Stimulated activated CD4-positive, alpha-beta T cell treated with anti-CD3 and anti-CD28 coated beads, Interleukin-1b, Interleukin-23, amount 100 ng/mL, for 1 hour (primary cell): ENCODE measurements at regions not wholly inside any gene's neighbourhood (a gene's known extent, or its start where the extent isn't known, plus 50 kb on each side); places are given as distances from the start of the nearest gene placed in this dataset.

Experiments
- DNase-seq, 2 donors: peaks; one replicate each; pipeline ENCODE4 v3.0.0-alpha.2; 2020; ENCODE audit warnings: low read depth in 2 of 2

DNA sequence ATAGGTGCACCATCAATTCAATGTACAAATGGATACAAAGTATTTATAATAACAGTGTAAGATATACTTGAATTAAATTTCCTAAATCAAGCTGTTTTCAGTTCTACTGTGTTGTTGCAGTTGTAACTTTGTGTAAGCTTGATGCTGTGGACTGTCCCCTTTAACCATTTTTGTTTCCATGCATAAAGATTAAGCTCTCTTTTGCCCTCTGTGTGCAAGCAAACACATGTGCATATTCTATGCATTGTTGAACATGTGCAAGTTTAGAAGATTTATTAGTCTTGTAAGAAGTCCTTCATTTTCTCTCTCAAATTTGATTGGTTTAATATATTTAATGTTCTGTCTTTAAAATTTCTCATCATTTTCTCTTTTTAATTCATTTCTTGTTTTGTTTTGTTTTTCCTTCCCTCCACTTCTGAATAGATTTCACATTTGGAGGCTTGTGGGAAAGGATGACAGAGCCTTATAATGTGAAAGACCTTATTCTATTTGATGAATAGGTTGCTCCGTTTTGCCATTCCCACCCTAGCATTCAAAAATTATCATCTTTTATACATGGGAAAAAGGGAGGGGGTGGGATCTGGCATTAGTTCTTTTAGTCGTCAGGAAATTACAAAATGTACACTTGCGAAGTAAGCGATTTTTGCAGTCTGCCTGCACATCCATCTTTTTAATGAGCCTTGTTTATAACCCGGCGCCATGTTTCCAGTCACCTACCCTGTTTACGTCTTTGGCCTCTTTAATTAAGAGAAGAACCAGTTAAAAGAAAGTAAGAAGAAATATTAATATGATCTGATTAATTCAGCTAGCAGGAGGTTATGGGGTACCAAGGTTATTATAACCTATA is 961.5 kb upstream of the NR2F2 start:
- no peak for DNase-seq

GRCh38 chr15:95370291-95370690 is 960.2 kb upstream of the NR2F2 start:
- no peak for DNase-seq

DNA sequence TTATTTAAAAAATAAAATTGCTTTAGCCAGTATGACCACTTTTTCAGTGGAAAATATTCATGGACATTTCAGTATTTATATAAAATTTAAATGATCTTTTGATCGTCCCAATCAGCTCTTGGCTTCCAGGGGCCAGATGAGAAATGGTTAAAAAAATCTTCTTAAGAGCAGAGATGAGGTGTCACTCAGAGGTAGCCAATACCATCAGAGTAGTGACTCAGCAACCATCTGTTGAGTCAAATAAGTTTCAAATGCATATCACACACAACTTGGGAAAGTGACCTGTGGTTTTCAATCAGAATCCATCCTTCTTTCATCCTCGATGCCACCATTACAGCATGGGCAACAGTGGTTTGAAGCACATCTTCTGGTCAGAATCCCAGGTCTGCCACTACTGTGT is 958.8 kb upstream of the NR2F2 start:
- DNase-seq: no peak

DNA sequence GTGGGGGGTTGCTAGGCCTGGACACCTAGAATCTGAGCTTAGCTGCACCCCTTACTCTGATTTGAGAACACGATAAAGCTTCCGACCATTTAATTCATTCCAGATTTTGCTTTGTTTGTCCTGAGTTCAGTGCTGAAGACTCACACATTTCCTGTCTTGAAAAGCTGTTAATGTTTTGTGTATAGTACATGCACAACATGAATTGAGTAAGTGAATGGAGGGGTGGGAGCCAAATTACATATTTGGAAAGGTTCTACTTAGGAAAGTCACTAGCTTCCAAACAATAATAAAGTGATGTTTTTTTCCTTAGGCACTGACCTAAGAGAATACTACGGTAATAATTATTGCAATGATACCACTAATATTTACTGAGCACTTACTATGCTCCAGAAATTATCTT is 955.2 kb upstream of the NR2F2 start:
- DNase-seq: no peak

- DNase-seq: no peak
Observed at GRCh38 chr15:95377258-95377852, 953.1 kb upstream of the NR2F2 start.

DNA sequence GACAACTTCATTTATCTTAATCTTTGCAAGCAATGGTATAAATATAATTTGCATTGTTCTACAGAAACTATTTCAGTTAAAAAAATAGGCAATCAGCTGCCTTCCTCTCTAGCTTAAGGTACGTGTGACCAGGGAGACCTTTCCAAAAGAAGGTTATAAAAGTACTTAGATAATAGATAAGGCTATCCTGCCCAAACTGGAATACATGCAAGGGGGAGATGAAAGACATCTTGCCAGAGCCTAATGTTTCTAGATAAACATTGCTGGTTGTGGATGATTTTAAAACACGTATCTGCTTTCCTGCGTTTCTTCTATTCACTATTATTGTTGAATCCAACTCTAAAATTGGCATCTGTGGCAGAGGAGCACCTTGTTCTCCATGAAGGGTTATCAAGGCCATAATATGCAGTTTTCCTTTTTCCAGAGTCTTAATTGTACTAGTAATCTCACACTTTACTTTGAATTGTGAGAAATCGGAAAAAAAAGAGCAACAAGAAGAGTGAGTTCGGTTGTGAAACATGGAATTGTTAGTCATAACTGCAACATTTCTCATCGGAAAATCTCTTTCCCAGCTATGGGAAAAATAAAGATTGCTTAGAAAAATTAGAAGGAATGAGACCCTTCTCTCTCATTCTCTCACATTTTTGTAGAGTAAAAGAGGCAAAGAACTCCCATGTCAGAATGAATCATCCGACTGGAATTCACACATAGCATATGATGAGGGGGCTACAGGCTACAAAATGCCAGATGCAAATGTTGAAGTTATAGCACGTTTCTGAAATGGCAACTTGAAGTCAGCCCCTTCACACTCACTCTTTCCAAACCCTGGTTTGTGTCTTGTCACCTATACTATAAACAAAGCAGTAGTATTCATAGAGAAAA is 936.1 kb upstream of the NR2F2 start:
- DNase-seq: no peak

DNA sequence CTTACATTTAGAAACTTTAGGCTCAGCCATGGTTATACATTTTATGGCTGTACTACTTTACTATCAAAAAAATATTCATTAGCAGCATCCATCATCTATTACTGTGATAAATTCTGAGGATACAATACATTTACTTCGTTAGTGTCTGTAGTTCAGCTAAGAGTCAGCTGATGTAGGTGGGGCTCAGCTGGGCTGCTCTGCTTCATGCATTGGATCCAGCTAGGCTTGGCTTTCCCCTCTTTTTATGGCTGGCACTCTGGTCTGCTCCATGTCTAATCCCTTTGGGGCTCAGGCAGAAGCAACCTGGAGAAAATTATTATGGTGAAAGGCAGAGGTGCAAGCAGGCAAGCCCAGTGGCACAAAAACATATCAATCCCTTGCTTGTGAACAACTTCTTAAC is 930.1 kb upstream of the NR2F2 start:
- no peak for DNase-seq

GRCh38 chr15:95401587-95401986 is 928.9 kb upstream of the NR2F2 start:
- no peak for DNase-seq

- no peak for DNase-seq
Observed at GRCh38 chr15:95405447-95405846, 925.1 kb upstream of the NR2F2 start.

DNA sequence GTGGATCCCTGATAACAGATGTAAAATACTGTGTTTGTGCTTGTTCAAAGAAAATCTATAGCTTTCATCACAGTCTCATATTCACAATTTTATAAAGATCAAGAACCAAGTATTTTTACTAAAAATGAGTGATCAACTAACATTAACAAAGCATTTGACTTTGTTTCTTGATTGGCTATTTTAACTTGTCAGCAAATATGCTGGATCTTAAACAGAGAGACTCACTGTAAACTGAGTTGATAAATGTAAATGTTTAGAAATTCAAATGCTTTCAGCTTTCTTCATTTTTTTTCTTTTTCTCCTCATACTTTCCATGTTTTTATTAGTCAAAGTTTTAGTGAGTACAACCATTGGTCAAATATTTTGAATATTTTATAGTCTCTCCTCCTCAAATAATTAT is 923.0 kb upstream of the NR2F2 start:
- no peak for DNase-seq

GRCh38 chr15:95409211-95409610 is 921.3 kb upstream of the NR2F2 start:
- DNase-seq: no peak

- DNase-seq: no peak
Observed at GRCh38 chr15:95409626-95410310, 920.7 kb upstream of the NR2F2 start.

- no peak for DNase-seq
Observed at GRCh38 chr15:95410757-95411156, 919.7 kb upstream of the NR2F2 start.

GRCh38 chr15:95416576-95416975 is 913.9 kb upstream of the NR2F2 start:
- DNase-seq: no peak

DNA sequence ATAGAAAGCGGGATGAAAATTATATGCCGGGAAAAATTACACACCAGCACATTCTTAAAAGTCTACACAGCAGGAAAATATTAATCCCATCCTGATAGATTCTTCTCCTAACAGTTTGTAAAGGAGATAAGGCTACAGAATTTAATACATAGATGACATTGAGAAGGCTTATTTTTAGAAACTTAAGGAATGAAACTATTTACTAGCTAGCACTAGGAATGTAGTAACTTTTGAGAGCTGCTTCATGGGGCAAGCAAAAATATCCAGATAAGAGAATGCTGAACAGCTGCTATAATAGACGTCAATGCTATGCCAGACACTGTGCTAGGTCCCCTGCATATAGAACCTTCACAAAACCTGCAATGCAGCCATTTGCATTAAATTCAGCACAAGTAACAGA is 912.7 kb upstream of the NR2F2 start:
- DNase-seq: no peak

DNA sequence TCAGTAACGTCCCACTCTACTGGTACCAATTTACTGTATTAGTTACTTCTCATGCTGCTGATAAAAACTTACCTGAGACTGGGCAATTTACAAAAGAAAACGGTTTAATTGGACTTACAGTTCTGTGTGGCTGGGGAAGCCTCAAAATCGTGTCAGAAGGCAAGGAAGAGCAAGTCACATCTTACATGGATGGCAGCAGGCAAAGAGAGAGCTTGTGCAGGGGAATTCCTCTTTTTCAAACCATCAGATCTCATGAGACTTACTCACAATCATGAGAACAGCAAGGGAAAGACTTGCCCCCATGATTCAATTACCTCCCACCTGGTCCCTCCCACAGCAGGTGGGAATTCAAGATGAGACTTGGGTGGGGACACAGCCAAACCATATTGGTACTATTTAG is 908.2 kb upstream of the NR2F2 start:
- no peak for DNase-seq

DNA sequence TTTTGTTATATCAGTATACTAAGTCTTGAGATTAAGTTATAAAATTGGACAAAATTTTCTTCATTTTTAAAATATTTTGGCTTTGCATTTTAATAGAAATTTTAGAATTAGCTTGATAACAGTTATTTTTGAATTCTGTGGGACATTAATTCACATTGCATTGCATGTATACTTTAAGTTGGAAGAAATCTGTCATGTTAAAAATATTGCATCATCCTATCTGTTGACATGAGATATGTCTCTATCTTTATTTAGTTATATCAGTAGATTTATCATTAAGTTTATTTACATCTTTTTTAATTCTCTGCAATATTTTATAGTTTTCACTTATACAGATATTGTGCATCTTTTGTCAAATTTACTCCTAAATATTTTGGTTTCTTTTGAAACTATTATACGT is 904.6 kb upstream of the NR2F2 start:
- DNase-seq: no peak

DNA sequence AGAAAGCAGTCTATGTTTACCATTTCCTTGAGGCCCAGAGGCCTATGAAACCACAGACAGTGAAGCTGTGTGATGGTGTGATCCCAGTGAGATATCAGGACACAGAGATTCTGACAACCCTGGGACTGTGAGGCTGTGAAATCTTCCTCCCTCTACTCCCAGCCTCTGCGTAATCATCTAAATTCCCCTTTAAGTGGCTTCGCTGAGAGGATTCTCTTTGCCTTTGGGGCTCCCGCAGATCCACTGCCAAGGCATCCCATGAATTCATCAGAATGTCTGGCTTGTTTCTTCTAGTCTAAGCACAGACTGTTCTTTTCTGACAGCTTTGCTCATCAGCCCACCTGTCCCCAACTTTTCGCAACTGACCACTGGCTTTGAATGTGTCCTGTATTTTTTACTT is 901.2 kb upstream of the NR2F2 start:
- no peak for DNase-seq

DNA sequence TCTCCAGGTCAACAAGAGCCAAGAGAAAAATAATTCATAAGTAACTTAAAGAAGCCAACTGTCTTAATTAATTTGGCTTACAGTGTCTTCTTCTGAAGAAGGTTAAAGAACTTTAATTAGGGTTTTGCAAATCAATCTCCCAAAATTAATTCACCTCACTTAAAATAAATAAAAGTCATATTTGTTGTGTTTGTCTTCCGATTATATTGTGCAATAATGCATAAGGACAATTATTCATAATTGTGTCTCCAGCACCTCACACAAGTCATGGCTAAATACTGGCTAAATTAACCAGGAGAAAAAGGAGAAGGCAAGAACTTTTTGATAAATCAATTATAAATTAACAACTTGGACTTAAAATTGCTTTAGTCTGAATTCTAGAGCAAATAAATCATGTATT is 899.0 kb upstream of the NR2F2 start:
- no peak for DNase-seq

DNA sequence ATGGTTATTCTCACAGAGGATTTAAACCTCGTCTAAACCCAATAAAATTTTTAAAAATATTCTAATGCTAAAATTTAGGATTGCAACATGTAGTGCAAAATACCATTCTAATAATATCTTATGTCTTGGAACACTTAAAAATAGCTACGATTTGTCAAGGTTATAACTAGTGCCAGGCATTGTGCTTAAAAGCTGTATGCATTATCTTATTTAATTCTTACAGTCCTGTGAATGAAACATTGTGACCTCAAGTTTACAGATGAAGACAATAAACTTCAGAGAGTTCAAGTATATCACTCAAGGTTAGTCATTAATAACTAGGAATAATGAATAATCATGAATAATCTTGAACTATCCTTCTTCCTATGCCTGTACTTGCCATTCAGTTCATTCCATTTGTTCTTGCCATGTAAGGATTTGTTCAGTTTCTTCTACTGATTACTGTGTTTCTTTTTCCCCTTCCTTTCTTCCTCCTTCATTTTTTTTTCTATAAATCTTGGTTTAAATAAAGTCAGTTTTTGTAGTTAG is 897.6 kb upstream of the NR2F2 start:
- DNase-seq: no peak

- no peak for DNase-seq
Observed at GRCh38 chr15:95439922-95440376, 890.6 kb upstream of the NR2F2 start.

DNA sequence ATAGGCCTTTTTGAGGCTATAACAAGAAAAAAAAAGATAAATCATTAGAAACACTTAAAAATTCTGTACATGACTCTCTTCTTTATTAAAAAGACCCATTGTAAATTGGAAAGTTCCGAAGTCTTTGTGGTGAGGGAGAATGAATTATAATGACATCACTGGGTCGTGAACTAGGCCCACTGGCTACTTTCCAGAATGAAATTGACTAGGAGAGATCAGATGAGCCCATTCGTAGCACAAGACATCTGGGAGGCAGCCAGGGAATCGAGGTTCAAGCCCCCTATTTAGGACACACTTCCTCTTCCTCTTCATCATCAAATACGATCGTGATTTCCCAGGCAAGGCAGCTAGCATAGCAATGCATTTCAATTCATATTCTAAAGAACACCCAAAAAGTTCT is 889.8 kb upstream of the NR2F2 start:
- no peak for DNase-seq
